GM19397 (cell line): ENCODE measurements at regions not wholly inside any gene's neighbourhood (a gene's known extent, or its start where the extent isn't known, plus 50 kb on each side); places are given as distances from the start of the nearest gene placed in this dataset.
"Not testable (repeated sequence)": the region's sequence is repeated elsewhere in the genome, so short reads cannot be mapped to it uniquely, and the experiment has no call there.

Experiments
- ATAC-seq: cut with Tn5 transposase; IDR thresholded peaks from one replicate; pipeline ENCODE4 v1.9.1; 2021; ENCODE audit warnings: mild to moderate bottlenecking, moderate library complexity; ENCODE audit not compliant: unreplicated experiment

DNA sequence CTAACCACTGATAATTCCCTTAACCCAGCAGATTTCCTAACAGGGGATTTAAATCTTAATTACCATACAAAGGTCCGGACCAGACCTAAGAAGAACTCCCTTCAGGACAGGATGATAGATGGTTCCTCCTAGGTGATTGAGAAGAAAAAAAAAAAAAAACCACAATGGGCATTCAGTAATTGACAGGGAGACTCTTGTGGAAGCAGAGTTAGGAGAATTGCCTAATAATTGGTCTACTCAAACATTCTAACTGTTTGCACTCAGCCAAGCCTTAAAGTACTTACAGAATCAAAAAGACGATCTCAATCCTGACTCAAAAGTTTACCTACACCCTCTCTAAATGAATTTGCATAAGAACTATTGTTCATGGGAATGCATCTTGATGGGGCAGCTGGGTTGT is 844.7 kb upstream of the ACVR2A start:
- ATAC-seq, result not testable (repeated sequence)

DNA sequence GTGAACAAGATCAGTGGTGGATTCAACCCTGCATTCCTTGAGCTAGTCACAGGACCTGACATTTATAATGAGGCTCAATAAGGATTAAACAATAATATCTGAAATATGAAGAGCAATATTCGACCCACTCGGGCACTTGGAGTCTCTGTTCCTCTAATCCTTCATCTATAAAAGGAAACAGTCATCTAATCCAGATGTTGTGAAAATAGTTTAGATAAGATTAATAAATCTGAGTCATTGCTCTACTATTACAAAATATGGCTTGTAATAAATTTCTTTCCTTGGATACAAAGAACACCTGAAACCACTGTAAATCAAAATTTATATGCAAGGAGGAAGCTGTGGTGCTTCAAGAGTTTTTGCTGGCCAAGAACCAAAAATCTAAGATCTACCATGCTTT is 846.9 kb upstream of the ACVR2A start:
- no peak for ATAC-seq

DNA sequence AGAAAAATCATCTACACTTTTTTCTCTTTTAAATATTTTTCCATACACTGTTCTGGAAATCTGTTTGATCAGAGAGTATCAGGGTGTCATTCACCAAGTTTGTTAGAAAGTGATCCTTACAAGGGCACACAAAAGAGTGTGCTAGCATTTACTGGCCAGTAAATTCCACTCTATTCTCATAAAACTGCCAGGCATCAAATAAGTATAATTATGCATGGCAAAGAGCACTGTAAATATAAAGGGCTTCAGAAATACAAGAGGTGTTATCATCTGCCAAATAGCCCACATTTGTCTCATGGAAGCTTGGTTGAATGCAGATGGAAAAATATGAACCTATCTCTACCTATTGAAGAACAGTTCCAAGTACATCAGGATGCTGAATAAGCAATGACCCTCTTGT is 847.3 kb upstream of the ACVR2A start:
- no peak for ATAC-seq

DNA sequence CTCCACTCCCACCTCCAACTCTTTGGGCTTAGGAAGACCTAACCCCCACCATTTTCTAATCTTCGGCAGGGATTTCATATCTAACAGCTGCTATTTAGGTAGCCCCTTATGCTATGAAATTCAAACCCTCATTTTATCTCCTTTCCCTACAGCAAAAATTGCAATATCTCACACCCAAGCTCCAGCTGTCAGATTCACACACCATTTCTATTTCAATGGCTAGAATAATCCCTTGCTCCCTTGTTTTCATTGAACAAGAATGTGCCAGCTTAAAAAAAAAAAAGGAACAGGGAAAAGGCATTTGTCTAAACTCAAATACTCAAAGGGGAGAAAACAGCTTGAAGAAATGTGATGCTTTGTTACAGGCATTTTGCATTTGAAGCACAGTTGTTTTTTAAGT is 850.6 kb upstream of the ACVR2A start:
- ATAC-seq, result no peak

DNA sequence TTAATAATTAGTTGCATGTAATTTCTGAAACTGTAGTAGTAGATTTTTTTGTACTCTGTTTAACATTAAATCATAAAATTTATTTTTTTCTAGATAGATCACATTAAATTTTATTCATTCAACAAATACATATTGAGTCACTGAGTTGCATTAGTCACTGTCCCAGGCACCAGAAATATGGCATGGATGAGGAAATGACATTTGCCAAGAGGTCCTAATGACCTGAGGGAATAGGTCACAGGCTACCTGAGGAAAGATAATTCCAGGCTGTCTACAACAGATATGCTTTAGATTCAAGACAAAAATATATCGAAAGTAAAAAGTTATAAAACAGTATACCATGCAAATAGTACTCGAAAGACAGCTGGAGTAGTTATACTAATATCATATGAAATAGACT is 852.4 kb upstream of the ACVR2A start:
- no peak for ATAC-seq

DNA sequence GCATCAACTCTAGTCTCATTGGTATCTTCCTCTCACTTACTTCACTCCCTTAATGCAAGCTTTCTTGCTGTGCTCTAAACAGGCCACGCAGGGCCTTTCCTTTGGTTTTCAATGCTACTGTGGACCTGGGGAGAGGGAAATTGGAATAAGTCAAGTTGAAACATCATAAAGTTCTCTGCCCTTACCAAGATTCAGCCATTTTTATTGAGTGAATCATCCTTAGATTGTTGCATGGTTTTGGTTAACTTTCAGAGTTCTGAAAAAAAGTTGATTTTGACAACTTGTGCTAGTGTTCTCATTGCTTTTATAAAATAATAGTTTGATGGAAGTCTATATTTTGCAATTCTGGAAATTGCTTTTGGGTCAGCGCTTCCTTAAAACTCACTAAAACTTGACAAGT is 852.8 kb upstream of the ACVR2A start:
- no peak for ATAC-seq

DNA sequence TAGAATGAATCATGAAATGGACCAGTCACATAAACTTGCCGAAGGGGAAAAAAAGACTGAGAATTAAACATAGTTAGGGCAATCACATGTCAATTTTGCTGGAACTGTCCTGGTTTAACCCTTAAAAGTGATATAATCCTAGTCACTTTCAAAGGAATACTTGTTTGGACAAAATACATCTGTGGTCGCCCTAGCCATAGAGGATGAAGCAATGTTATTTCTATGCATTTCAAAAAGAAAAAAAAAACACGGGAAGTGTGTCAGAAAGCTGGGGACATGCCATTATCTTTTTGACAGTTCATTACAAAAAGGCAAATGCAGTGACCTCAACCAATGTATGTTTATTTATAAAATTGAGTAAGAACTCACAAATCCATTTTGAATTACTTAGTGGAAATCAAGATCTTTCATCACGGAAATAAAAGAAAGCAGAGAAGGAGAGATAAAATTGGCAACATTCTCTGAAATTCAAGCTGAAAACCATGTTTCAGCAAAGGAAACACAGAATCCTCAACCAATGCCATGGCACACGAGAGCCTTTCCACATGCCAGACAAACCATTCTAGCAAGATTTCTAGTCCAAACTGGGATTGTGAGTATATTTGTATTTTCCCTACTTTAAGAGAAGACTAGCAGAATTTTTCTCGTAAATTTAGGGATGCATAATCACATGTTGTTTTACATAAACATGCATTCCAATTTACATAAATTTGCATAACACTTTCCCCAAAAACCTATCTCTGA is 854.3 kb upstream of the ACVR2A start:
- no peak for ATAC-seq

DNA sequence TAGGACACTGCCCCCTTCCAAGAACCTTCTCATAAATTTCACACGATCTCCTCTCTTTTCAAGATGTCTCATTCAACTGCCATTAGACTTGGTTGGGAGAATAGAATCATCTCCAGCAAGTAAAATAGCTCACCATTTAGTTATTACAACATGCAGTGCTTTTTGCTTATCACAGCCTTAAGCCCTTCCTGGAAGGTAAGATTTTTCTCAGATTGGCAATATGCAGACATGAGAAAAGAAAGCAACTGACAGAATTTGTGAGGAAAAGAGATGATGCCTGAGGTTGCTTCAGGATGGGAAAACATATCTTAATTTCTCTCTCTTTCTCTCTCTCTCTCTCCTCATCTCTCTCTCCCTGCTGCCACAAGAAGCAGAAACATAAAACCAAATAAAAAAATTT is 855.1 kb upstream of the ACVR2A start:
- ATAC-seq, result no peak

DNA sequence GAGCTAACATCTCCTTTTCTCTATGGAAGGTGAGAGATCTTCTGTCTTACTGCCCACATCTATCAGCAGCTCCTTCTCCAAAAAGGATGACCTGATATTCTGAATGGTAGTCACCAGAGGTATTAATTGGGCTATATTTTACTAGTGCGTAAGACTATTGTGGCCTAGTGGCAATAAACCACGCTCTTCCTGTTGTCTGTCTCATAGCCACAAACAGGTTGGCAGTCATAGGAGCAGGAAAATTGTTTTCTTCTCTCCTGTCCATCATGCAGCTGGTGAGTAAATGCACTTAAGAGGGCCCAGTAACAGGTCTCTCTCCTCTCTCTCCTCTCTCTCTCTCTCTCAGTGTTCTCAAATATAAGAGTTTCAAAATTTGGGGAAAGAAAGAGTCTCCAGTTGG is 856.8 kb upstream of the ACVR2A start:
- ATAC-seq, result no peak

DNA sequence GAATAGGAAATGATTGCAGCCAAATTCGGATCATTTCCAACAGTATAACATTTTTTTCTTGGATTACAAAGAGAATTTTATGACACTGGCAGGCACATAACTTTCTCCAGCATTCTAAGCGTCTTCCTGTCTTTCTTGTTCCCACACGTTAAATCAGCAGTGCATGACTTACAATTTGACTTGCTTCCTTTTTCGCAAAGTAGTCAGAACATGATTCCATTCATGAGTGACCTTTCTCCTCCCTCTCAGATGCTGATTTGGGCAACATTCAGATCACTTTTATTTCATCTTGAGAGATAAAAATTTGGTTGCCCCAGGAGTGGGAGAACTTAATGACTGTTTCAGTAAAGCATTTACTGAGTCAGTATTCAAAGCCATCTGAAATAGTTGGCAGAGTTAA is 858.7 kb upstream of the ACVR2A start:
- ATAC-seq, result no peak

DNA sequence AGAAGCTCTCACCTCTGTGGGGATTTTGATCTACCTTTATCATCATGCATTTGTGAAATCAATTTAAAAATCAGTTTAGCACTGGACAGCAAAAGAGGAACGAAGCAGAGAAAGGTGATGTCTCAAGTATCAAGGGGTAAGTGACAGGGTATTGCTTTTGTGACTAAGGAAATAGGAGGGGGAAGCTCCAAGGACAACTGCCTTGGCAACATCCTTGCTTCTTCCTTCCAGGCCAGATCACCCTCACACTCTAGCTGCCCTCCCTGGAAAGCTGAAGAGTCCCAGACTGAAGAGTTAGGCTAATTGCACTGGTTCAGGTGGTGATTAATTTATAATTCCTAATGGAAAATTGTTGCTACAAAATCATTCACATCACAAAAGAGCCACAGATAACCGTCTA is 859.1 kb upstream of the ACVR2A start:
- ATAC-seq, result no peak

DNA sequence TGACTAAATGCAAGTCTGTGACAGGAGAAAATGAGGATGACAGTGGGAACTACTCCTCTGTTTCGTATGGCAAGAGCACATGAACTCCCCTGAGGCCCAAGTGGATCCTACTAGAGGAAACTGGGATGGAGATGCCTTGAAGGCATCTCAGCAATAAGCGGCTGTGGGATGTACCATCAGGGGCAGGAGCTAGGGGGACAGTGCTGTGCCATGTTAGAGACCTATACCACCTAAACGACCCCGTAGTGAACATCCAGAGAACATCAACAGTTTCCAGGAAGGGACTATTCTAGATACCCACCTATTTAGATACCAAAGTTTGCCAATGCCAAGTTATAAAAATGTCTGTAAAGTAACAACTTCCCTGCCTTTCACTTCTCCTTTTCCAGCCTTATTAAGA is 860.8 kb upstream of the ACVR2A start:
- ATAC-seq, result no peak

DNA sequence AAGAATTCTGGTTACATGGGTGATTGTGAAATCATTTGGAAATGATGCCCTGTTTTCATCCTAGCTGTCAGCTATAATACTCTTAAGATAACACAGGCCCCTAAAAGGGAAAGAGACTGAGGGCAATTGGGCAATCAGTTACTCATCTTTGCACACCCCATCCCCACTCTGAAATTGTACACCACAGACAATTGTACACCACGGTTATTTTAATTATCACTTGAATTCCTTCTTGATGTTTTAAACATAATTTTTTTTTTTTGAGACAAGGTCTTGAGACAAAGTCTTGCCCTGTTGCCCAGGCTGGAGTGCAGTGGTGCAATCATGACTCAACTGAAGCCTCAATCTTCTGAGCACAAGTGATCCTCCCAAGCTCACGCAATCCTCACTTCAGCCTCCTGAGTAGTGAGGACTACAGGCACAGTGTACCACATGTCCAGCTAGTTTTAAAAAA is 862.4 kb upstream of the ACVR2A start:
- no peak for ATAC-seq

DNA sequence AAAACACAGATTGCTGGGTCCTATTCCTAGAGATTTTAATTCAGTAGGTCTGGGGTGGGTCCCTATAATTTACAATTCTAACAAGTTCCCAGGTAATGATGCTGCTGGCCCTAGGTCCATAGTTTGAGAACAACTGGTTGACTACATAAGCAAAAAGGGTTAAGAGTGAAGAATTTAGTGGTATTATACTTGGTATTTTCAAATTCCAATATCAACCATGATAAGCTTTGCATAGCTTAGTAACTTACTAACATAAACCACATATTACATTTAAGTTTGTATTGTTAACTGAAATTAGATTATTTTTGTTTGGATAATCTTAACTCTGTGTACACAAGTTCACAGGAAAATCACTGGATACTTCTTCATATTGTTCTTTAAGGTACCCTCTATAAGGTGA is 862.9 kb upstream of the ACVR2A start:
- no peak for ATAC-seq

DNA sequence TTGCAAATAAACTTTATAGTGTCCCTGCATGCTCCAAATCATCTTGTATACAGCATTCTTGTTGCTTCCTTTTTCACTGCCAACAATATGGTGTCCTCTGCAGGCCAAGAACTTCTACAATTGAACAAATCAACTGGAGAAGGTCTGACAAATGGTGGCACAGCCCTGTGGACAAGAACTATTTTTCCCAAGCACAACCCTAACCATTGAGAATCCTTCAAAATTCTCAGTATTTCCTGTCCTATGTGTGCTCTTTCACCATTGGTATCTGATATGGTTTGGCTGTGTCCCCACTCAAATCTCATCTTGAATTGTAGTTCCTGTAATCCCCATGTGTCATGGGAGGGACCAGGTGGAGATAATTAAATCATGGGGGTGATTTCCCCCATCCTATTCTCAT is 865.1 kb upstream of the ACVR2A start:
- no peak for ATAC-seq

DNA sequence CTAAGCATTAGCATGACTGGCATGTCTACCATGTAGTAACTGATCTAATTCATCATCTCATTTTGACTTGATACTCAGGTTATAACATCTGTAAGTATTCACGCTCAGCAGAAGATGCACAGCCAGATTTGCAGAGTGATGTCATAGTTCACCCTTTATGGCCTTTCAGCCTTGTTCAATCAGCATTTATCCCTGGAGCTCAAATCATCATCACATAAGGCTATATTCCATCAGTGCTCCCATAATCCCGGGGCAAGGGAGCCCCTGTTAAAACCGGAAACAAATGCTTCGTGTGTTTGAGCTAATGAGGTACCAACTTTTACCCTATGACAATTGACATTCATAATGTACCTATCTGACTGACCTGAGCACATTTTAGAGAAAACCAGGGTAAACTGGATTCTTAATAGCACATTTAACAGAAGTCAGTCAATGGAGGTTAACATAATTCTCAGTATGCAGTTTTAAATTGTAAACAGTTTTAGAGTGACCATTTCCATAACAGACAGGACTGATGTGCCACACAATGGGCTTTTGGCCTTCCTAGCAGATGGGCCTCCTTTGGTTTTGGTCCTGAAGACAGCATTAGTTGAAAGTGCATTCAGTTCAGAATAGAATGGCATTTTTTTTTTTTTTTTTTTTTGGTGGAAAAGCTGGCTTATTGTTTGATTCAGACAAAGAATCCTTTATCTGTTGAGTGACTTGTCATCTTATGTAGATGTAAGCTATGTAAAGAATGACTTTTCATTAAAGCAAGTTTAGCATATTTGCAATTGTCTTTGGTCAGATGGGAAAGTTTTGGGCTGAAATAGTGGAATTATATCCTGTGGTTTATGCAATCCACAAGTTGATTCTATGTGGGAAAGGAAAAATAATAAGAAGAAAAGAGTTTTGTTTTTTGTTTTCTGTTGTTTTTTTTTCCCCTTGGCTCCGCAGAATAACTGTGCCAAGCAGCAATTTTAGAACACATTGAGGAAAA is 866.0 kb upstream of the ACVR2A start:
- no peak for ATAC-seq

DNA sequence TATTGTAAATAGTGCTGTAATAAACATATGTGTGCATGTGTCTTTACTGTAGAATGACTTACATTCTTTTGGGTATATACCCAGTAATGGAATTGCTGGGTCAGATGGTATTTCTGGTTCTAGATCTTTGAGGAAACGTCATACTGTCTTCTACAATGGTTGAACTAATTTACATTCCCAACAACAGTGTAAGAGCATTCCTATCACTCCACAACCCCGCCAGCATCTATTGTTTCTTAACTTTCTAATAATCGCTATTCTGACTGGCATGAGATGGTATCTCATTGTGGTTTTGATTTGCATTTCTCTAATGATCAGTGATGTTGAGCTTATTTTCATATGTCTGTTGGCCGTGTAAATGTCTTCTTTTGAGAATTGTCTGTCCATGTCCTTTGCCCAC is 873.8 kb upstream of the ACVR2A start:
- ATAC-seq, result not testable (repeated sequence)

DNA sequence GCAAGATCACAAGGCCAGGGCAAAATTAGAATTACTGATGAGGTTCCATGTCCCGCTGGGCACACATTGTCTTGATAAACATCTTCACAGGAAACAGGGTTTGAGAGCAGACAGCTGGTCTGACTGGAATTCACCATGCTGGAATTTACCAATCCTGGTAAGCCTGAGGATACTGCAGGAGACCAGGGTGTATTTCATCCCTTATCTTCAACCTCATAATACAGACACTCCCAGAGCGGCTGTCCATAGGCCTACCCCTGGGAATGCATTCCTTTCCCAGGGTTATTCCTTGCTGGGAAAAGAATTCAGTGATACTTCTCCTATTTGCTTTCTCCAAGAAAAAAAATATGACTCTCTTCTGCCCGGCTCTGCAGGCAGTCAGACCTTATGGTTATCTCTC is 875.1 kb upstream of the ACVR2A start:
- not testable (repeated sequence) for ATAC-seq

DNA sequence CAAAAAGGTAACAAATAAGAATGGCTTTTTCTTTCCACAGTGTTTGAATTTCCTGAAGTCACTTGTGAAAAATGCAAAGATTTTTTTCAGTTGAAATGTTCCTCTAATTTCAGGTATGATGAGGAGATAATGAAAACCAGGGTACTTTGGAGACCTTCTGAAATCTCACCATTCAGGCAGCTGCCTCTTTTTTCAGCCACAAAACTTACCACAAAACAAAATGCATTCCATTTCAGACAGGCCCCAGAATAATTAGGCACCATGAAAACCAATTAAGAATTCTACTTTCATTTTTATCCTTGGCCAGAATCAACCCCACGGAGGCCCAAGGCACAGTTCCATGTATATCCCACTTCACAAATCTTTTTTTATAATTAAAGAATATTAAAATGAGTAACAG is 880.3 kb upstream of the ACVR2A start:
- ATAC-seq, result no peak

DNA sequence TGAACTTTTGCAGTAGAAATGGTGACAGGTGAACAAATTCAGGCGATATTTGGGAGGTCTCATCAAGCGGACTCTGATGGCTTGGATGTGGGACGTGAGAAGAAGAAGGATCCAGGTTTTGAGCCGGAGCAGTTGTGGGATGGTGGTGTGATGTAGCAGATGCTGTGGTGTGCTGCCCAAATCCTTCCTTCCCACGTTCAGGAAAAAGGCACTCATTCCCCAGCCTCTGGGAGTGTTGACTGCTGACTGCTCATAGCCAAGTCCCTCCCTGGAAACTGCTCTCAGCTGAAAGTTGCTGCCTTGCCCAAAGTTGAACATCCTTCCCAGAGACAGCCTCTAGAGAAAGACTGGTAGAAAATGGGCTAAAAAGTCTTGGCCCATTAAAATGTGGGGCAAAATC is 890.3 kb upstream of the ACVR2A start:
- ATAC-seq, result no peak

DNA sequence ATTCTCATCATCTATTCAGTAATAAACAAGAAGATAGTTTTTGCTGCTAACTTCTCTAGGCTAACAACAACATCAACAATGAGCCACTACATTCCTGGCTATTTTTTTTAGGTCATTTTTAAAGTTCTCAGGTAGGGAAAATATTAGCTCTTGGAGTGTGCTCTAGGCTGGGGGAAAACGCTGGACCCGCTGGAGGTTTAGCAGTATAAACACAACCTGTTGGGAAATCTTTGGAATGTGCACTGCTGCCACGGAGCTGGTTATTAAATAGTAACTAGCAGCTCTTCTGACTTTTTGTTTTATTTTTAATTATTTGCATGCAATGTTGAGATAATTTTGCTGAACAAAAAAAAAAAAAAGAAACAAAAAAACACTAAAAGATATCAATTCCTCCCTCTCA is 892.1 kb upstream of the ACVR2A start:
- ATAC-seq, result no peak

DNA sequence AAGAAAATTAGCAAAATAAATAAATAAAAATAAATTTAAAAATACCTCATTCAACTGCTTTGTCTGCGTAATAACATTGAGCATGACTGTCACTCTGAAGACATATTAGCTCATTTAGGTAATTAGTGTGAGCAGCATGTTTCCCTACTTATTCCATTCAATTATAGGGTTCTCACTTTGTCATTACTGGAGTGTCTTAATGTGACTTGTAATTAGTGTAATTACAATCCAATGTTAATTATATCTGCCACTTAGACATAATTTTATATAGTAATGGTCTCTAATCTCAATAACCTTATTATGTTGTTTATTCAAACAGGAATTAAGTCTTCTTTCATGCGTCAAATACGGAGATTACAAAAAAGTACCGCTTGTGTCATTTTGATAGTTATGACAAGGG is 893.9 kb upstream of the ACVR2A start:
- ATAC-seq, result no peak
